ENCODE measurements at regions not wholly inside any gene's neighbourhood (a gene's known extent, or its start where the extent isn't known, plus 50 kb on each side); places are given as distances from the start of the nearest gene placed in this dataset.
A peak's percentile ranks its signal among the peaks of the same experiment; 100 is the strongest.

- no peaks in the 10 kb centered on the region for H3K27me3 ChIP-seq (ENCODE audit: control insufficient read depth, insufficient read depth, low read length)
- H3K36me3 ChIP-seq (ENCODE audit: control insufficient read depth, insufficient read depth, low read length), result no peaks in the 10 kb centered on the region
- H3K4me3 ChIP-seq (ENCODE audit: low read length), result no peak overlapping the region
- no peak overlapping the region for H3K27ac ChIP-seq (ENCODE audit: low read length)
- no peaks in the 10 kb centered on the region for H3K9me3 ChIP-seq (ENCODE audit: control insufficient read depth, insufficient read depth, low read length)
- H3K36me3 Mint-ChIP-seq, result no peaks in the 10 kb centered on the region
- ATAC-seq, result peak in 1 of 3 donors; percentile 56
- DNase-seq, result no peak
- no peak for TF ChIP-seq CTCF (IDR thresholded peaks at IDR 0.05)
- H3K9me3 Mint-ChIP-seq, result no peaks in the 10 kb centered on the region
- peak overlapping the region in 1 of 2 donors; percentile 31 for H3K27ac Mint-ChIP-seq
- intact Hi-C loops (cut with micrococcal nuclease), result no loop called here
- H3K4me1 Mint-ChIP-seq, result peaks cover 16 to 21% of the 10 kb centered on the region in 2 donors
- no peaks in the 10 kb centered on the region for H3K4me1 ChIP-seq (ENCODE audit: control insufficient read depth, insufficient read depth, low read length)
- H3K27me3 Mint-ChIP-seq (ENCODE audit: low read depth in 2 of 2), result no peaks in the 10 kb centered on the region
- WGBS (ENCODE audit: insufficient coverage), result 73% methylated on average over 5 of the region's 6 CpGs
- H3K4me3 Mint-ChIP-seq, result no peak overlapping the region
These were observed 57.5 kb downstream of the ILRUN start for GRCh38 chr6:34638834-34639736.

DNA sequence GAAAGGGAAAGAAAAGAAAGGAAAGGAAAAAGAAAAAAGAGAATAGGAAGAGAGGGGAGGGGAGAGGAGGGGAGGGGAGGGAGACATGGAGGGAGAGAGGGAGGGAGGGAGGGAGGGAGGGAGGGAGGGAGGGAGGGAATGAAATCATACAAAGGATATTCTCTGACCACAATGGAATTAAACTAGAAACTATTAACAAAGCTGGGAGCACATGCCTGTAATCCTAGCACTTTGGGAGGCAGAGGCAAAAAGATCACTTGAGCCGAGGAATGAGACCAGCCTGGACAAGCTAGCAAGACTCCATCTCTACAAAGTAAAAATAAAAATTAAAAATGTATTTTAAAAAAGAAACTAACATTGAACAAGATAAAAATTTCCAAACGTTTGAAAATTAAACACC, 62.8 kb downstream of the ILRUN start:
- TF ChIP-seq CTCF (IDR thresholded peaks at IDR 0.05), result no peak
- Mint-ChIP-seq H3K9me3 (no peaks in the 10 kb centered on the region), H3K27ac (peak overlapping the region in 1 of 2 donors; percentile 20), H3K36me3 (no peaks in the 10 kb centered on the region), H3K4me3 (no peak overlapping the region), H3K27me3 (ENCODE audit: low read depth in 2 of 2) (no peaks in the 10 kb centered on the region), H3K4me1 (peaks cover 13 to 18% of the 10 kb centered on the region in 2 donors)
- Histone ChIP-seq H3K27ac (ENCODE audit: low read length) (no peak overlapping the region), H3K27me3 (ENCODE audit: control insufficient read depth, insufficient read depth, low read length) (no peaks in the 10 kb centered on the region), H3K4me3 (ENCODE audit: low read length) (no peak overlapping the region), H3K4me1 (ENCODE audit: control insufficient read depth, insufficient read depth, low read length) (no peaks in the 10 kb centered on the region), H3K9me3 (ENCODE audit: control insufficient read depth, insufficient read depth, low read length) (no peaks in the 10 kb centered on the region), H3K36me3 (ENCODE audit: control insufficient read depth, insufficient read depth, low read length) (peaks cover 2% of the 10 kb centered on the region)
- ATAC-seq (no peak), DNase-seq (no peak)
- no CpG with 5 or more reads among the region's 2 CpGs for WGBS (ENCODE audit: insufficient coverage)
- intact Hi-C loops (cut with micrococcal nuclease), result no loop called here

DNA sequence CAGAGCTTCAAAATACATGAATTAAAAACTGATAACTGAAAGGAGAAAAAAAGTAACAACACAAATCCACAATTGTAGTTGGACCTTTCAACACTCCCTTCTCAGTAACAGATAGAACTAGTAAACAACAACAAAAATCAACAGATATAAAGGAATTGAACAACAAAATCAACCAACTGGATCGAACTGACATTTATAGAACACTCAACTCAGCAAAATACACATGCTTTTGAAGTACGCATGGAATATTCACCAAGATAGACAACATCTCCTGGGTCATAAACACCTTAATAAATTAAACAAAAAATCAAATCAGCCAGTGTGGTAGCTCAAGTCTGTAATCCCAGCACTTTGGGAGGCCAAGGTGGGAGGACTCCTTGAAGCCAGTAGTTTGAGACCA, 63.3 kb downstream of the ILRUN start:
- H3K36me3 Mint-ChIP-seq, result no peaks in the 10 kb centered on the region
- Histone ChIP-seq H3K27me3 (ENCODE audit: control insufficient read depth, insufficient read depth, low read length) (no peaks in the 10 kb centered on the region), H3K9me3 (ENCODE audit: control insufficient read depth, insufficient read depth, low read length) (no peaks in the 10 kb centered on the region), H3K36me3 (ENCODE audit: control insufficient read depth, insufficient read depth, low read length) (peaks cover 2% of the 10 kb centered on the region), H3K4me1 (ENCODE audit: control insufficient read depth, insufficient read depth, low read length) (no peaks in the 10 kb centered on the region), H3K4me3 (ENCODE audit: low read length) (no peak overlapping the region), H3K27ac (ENCODE audit: low read length) (no peak overlapping the region)
- DNase-seq, result no peak
- 94% methylated on average over 2 of the region's 2 CpGs for WGBS (ENCODE audit: insufficient coverage)
- peak overlapping the region; percentile 18 to 23 for H3K27ac Mint-ChIP-seq
- H3K27me3 Mint-ChIP-seq (ENCODE audit: low read depth in 2 of 2), result no peaks in the 10 kb centered on the region
- no peak overlapping the region for H3K4me3 Mint-ChIP-seq
- TF ChIP-seq CTCF (IDR thresholded peaks at IDR 0.05), result no peak
- H3K4me1 Mint-ChIP-seq, result peaks cover 13 to 20% of the 10 kb centered on the region in 2 donors
- ATAC-seq, result no peak
- H3K9me3 Mint-ChIP-seq, result no peaks in the 10 kb centered on the region
- intact Hi-C loops (cut with micrococcal nuclease), result no loop called here
